ENCODE measurements at regions not wholly inside any gene's neighbourhood (a gene's known extent, or its start where the extent isn't known, plus 50 kb on each side); places are given as distances from the start of the nearest gene placed in this dataset.
A peak's percentile ranks its signal among the peaks of the same experiment; 100 is the strongest.

GRCh38 chr14:55840821-55841220 lies 260.8 kb downstream of the KTN1 start:
- DNase-seq (no peak), ATAC-seq (no peak)
- intact Hi-C loops (cut with DNase I) = no loop called here
- no peaks in the 10 kb centered on the region for H3K9me3 ChIP-seq
- H3K27me3 ChIP-seq = no peaks in the 10 kb centered on the region
- no peak overlapping the region for H3K27ac ChIP-seq
- H3K4me1 ChIP-seq = no peaks in the 10 kb centered on the region
- 65% methylated on average over 6 of the region's 6 CpGs for WGBS (ENCODE audit: insufficient coverage, low coverage, low lambda C conversion rate, missing lambda C conversion rate)
- no peaks in the 10 kb centered on the region for H3K36me3 ChIP-seq
- no peak overlapping the region for H3K4me3 ChIP-seq
- TF ChIP-seq POLR2A (IDR thresholded peaks at IDR 0.05) = no peak
- no peak for TF ChIP-seq CTCF (IDR thresholded peaks at IDR 0.05)

- intact Hi-C loops (cut with DNase I) = no loop called here
- no peak for DNase-seq
- Histone ChIP-seq H3K9me3 (no peaks in the 10 kb centered on the region), H3K4me3 (no peak overlapping the region), H3K36me3 (no peaks in the 10 kb centered on the region), H3K27me3 (no peaks in the 10 kb centered on the region), H3K27ac (no peak overlapping the region), H3K4me1 (no peaks in the 10 kb centered on the region)
- WGBS (ENCODE audit: insufficient coverage, low coverage, low lambda C conversion rate, missing lambda C conversion rate) = 73% methylated on average over 4 of the region's 6 CpGs
- no peak for ATAC-seq
- no peak for TF ChIP-seq POLR2A (IDR thresholded peaks at IDR 0.05)
- TF ChIP-seq CTCF (IDR thresholded peaks at IDR 0.05) = no peak
Measured at GRCh38 chr14:55841625-55842024, 261.6 kb downstream of the KTN1 start.

- Histone ChIP-seq H3K4me1 (no peaks in the 10 kb centered on the region), H3K27me3 (no peaks in the 10 kb centered on the region), H3K27ac (no peak overlapping the region), H3K9me3 (no peaks in the 10 kb centered on the region), H3K4me3 (no peak overlapping the region), H3K36me3 (no peaks in the 10 kb centered on the region)
- TF ChIP-seq CTCF (IDR thresholded peaks at IDR 0.05) (peak; percentile 8 to 30 (median 20)), POLR2A (IDR thresholded peaks at IDR 0.05) (no peak)
- DNase-seq (no peak), ATAC-seq (no peak)
- 44% methylated on average over 8 of the region's 8 CpGs for WGBS (ENCODE audit: insufficient coverage, low coverage, low lambda C conversion rate, missing lambda C conversion rate)
- intact Hi-C loops (cut with DNase I) = no loop called here
Measured at GRCh38 chr14:55843718-55844403, 263.9 kb downstream of the KTN1 start.

- WGBS (ENCODE audit: insufficient coverage, low coverage, low lambda C conversion rate, missing lambda C conversion rate) = 57% methylated on average over 7 of the region's 9 CpGs
- intact Hi-C loops (cut with DNase I) = no loop called here
- Histone ChIP-seq H3K36me3 (no peaks in the 10 kb centered on the region), H3K9me3 (no peaks in the 10 kb centered on the region), H3K4me1 (no peaks in the 10 kb centered on the region), H3K27me3 (no peaks in the 10 kb centered on the region), H3K4me3 (no peak overlapping the region), H3K27ac (no peak overlapping the region)
- DNase-seq (no peak), ATAC-seq (no peak)
- TF ChIP-seq POLR2A (IDR thresholded peaks at IDR 0.05) (no peak), CTCF (IDR thresholded peaks at IDR 0.05) (no peak)
Measured at GRCh38 chr14:55845963-55846825, 266.2 kb downstream of the KTN1 start.
